GM19438 (cell line): ENCODE measurements at regions not wholly inside any gene's neighbourhood (a gene's known extent, or its start where the extent isn't known, plus 50 kb on each side); places are given as distances from the start of the nearest gene placed in this dataset.
A peak's percentile ranks its signal among the peaks of the same experiment; 100 is the strongest.

Experiments used
- ATAC-seq: cut with Tn5 transposase; IDR thresholded peaks from one replicate; pipeline ENCODE4 v1.9.1; 2021; ENCODE audit warnings: low read depth; ENCODE audit not compliant: unreplicated experiment

GRCh38 chr3:186413615-186414415 lies 51.8 kb upstream of the DGKG start:
- ATAC-seq: peak; percentile 79

- ATAC-seq: no peak
Measured at GRCh38 chr3:186411994-186412393, 50.0 kb upstream of the DGKG start.
